ENCODE measurements at regions not wholly inside any gene's neighbourhood (a gene's known extent, or its start where the extent isn't known, plus 50 kb on each side); places are given as distances from the start of the nearest gene placed in this dataset.

DNA sequence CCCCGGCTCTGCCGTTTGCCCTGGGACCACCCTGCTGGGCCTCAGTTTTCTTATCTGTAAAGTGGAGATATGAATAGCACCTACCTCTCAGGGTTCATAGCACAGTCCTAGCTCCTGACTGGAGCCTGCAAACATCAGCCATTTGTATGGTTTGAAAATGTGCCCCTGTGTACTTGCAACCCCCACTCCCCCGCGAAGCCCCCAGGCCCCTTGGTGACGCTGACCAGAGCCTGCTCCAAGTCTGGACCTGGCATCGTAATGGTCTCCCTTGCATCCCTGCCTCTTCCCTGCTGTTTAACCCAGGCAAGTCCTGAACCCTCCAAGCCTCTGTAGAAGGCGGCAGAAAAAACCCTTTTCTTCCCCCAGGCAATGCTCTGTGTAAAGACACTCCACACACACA lies 128.0 kb downstream of the IRF8 start:
- no peak for TF ChIP-seq CTCF (IDR thresholded peaks at IDR 0.05; ENCODE audit: extremely low read depth, insufficient read depth, missing control alignments)
- in situ Hi-C loops (cut with MboI; ENCODE audit: low pct_unique_long_range_greater_than_20kb, low sequenced_read_pairs, unreplicated experiment): no loop called here
- DNase-seq (ENCODE audit: low spot score): no peak

- in situ Hi-C loops (cut with MboI; ENCODE audit: low pct_unique_long_range_greater_than_20kb, low sequenced_read_pairs, unreplicated experiment): no loop called here
- DNase-seq (ENCODE audit: low spot score): no peak
- no peak for TF ChIP-seq CTCF (IDR thresholded peaks at IDR 0.05; ENCODE audit: extremely low read depth, insufficient read depth, missing control alignments)
These were observed 128.6 kb downstream of the IRF8 start for GRCh38 chr16:86027373-86028126.

GRCh38 chr16:86029131-86029741 lies 130.3 kb downstream of the IRF8 start:
- DNase-seq (ENCODE audit: low spot score): no peak
- in situ Hi-C loops (cut with MboI; ENCODE audit: low pct_unique_long_range_greater_than_20kb, low sequenced_read_pairs, unreplicated experiment): no loop called here

GRCh38 chr16:86030116-86030515 lies 131.2 kb downstream of the IRF8 start:
- TF ChIP-seq CTCF (IDR thresholded peaks at IDR 0.05; ENCODE audit: extremely low read depth, insufficient read depth, missing control alignments): no peak
- in situ Hi-C loops (cut with MboI; ENCODE audit: low pct_unique_long_range_greater_than_20kb, low sequenced_read_pairs, unreplicated experiment): no loop called here
- no peak for DNase-seq (ENCODE audit: low spot score)

More at GRCh38 chr16:86029131-86029741, 130.3 kb downstream of the IRF8 start:
- TF ChIP-seq CTCF (IDR thresholded peaks at IDR 0.05; ENCODE audit: extremely low read depth, insufficient read depth, missing control alignments): no peak

DNA sequence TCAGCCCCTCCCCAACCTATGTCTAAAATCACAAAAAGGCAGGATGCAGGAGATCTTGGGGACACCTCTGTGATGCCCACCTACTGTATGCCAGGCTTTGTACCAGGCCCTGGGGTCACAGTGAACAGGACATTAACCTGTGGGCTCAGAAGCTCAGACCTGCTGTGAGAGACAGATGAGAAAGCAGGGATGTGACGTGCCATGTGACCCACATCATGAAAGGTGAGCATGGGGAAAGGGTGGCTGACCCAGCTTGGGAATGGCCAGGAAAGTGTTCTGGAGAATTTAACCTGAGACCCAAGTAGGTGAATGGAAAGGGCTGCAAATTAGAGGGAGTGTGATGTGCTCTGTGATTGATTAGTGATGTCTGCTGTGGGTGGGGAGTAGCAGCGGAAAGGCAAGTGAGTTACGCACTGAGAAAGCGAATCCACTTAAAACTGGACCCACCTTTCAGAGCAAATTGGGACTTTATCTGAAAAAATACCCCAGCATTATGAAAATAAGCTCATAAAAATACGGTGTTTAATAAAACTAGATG lies 132.2 kb downstream of the IRF8 start:
- in situ Hi-C loops (cut with MboI; ENCODE audit: low pct_unique_long_range_greater_than_20kb, low sequenced_read_pairs, unreplicated experiment): no loop called here

DNA sequence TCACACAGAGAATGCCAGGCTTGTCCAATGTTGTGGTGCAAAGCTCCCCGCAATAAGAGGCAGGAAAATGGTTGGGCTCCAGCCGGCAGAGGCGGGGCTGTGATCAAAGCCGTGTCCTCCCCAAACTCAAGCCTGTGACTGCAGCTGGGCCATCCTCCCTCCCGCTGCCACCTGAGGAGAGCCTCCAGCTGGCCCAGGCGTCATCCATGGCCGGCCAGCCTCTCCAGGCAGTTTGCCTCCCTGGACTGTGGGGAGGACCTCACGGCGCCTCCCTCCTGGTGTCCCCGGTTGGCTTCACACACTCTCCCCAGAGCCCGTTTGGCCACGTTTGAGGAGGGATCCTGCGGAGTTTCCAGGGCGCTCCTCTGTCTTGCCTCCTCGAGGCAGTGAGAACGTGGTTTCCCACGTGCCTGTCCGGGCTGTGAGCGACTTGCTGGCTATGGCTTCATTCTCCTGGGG lies 134.1 kb downstream of the IRF8 start:
- in situ Hi-C loops (cut with MboI; ENCODE audit: low pct_unique_long_range_greater_than_20kb, low sequenced_read_pairs, unreplicated experiment): no loop called here
- TF ChIP-seq CTCF (IDR thresholded peaks at IDR 0.05; ENCODE audit: extremely low read depth, insufficient read depth, missing control alignments): no peak
- no peak for DNase-seq (ENCODE audit: low spot score)

More for the DNA sequence above, 132.2 kb downstream of the IRF8 start:
- no peak for TF ChIP-seq CTCF (IDR thresholded peaks at IDR 0.05; ENCODE audit: extremely low read depth, insufficient read depth, missing control alignments)
- DNase-seq (ENCODE audit: low spot score): no peak

All from GM13977 (cell line).